ENCODE measurements at regions not wholly inside any gene's neighbourhood (a gene's known extent, or its start where the extent isn't known, plus 50 kb on each side); places are given as distances from the start of the nearest gene placed in this dataset.

DNA sequence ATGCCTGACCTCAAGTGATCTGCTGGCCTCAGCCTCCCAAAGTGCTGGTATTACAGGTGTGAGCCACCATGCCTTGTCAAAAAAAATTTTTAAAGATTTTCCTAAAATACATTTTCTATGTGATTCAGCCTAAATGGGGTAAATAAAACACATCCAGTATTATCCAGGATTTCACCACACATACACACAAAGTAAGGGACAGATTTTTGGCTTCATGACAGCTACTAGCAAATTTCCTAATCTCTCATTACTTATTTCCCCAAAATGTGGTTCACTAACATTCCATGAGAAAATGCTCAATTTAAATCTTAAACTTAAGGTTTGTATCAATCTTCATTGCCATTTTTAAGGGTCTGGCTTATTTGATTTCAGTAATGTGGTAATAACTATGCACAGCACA lies 348.5 kb upstream of the INTU start:
- Histone ChIP-seq H3K9me3 (ENCODE audit: control insufficient read depth in 2 of 2, low read length in 2 of 2) (no peaks in the 10 kb centered on the region), H3K27me3 (ENCODE audit: control insufficient read depth in 2 of 2, insufficient read depth in 2 of 2, low read length in 2 of 2) (no peaks in the 10 kb centered on the region), H3K36me3 (ENCODE audit: control insufficient read depth in 2 of 2, insufficient read depth in 2 of 2, low read length in 2 of 2) (no peaks in the 10 kb centered on the region), H3K9ac (ENCODE audit: low read depth in 1 of 2, low read length in 2 of 2) (no peak overlapping the region), H3K27ac (ENCODE audit: low read depth in 2 of 2, low read length in 2 of 2) (no peak overlapping the region), H3K4me3 (ENCODE audit: low read length in 2 of 2) (no peak overlapping the region), H3K4me1 (ENCODE audit: control insufficient read depth in 2 of 2, insufficient read depth in 2 of 2, low read length in 2 of 2) (no peaks in the 10 kb centered on the region)

DNA sequence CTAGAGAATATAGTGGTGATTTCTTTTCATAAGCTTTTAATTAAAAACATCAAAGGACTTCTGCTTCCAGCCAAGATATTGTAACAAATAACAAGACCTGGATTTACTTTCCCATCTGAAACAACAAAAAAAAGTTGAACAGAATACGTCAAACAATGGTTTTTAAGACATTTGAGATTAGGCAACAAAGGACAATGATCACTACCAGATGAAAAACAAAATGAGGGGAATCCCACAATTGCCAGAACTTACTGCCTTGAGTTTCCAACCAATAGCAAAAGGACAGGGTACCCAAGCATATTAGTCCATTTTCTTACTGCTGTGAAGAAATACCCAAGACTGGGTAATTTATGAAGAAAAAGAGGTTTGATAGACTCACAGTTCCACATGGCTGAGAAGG lies 341.4 kb upstream of the INTU start:
- Histone ChIP-seq H3K27me3 (ENCODE audit: control insufficient read depth in 2 of 2, insufficient read depth in 2 of 2, low read length in 2 of 2) (no peaks in the 10 kb centered on the region), H3K9me3 (ENCODE audit: control insufficient read depth in 2 of 2, low read length in 2 of 2) (peaks cover 0 to 3% of the 10 kb centered on the region in 2 donors), H3K36me3 (ENCODE audit: control insufficient read depth in 2 of 2, insufficient read depth in 2 of 2, low read length in 2 of 2) (no peaks in the 10 kb centered on the region), H3K4me1 (ENCODE audit: control insufficient read depth in 2 of 2, insufficient read depth in 2 of 2, low read length in 2 of 2) (no peaks in the 10 kb centered on the region), H3K4me3 (ENCODE audit: low read length in 2 of 2) (no peak overlapping the region), H3K27ac (ENCODE audit: low read depth in 2 of 2, low read length in 2 of 2) (no peak overlapping the region), H3K9ac (ENCODE audit: low read depth in 1 of 2, low read length in 2 of 2) (no peak overlapping the region)

DNA sequence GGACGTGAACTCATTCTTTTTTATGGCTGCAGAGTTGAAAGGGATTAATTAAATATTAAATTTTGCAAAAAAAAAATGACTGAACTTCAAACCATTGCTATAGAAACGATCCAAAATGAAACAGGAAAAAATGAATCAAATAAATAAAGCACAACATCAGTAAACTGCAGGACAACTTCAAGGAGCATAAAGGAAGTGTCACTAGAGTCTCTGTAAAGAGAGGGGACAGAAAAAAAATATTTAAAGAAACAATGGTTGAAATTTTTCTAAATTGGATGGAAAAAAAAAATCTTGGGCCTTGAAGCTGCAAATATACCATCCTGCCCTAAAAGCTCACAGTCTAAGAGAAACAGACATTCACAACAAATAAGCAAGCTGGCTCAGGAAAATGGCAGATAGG lies 339.3 kb upstream of the INTU start:
- Histone ChIP-seq H3K4me3 (ENCODE audit: low read length in 2 of 2) (no peak overlapping the region), H3K9me3 (ENCODE audit: control insufficient read depth in 2 of 2, low read length in 2 of 2) (peaks cover 0 to 3% of the 10 kb centered on the region in 2 donors), H3K4me1 (ENCODE audit: control insufficient read depth in 2 of 2, insufficient read depth in 2 of 2, low read length in 2 of 2) (no peaks in the 10 kb centered on the region), H3K9ac (ENCODE audit: low read depth in 1 of 2, low read length in 2 of 2) (no peak overlapping the region), H3K27ac (ENCODE audit: low read depth in 2 of 2, low read length in 2 of 2) (no peak overlapping the region), H3K27me3 (ENCODE audit: control insufficient read depth in 2 of 2, insufficient read depth in 2 of 2, low read length in 2 of 2) (no peaks in the 10 kb centered on the region), H3K36me3 (ENCODE audit: control insufficient read depth in 2 of 2, insufficient read depth in 2 of 2, low read length in 2 of 2) (no peaks in the 10 kb centered on the region)

DNA sequence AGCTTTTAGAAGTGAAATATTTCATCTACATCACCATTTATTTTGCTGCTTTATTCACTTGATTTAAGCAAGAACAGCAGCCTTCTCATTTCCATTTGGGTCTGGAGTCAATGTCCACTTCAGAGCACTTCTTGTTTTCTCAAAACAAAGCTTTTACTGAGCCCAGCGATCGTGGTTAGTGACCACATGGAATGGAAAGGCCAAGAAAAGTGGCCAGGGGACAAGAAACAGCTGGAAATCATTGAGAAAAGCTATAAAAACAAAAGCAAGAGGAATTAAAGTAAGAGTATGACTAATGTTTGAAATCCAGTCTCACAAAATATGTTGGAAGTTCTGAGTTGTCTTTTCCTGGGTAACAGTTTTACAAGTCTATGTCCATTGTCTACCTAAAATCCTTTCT lies 328.4 kb upstream of the INTU start:
- no peak overlapping the region for H3K27ac ChIP-seq (ENCODE audit: low read depth in 2 of 2, low read length in 2 of 2)
- no peaks in the 10 kb centered on the region for H3K27me3 ChIP-seq (ENCODE audit: control insufficient read depth in 2 of 2, insufficient read depth in 2 of 2, low read length in 2 of 2)
- H3K9ac ChIP-seq (ENCODE audit: low read depth in 1 of 2, low read length in 2 of 2) = no peak overlapping the region
- H3K9me3 ChIP-seq (ENCODE audit: control insufficient read depth in 2 of 2, low read length in 2 of 2) = no peaks in the 10 kb centered on the region
- H3K36me3 ChIP-seq (ENCODE audit: control insufficient read depth in 2 of 2, insufficient read depth in 2 of 2, low read length in 2 of 2) = no peaks in the 10 kb centered on the region
- no peaks in the 10 kb centered on the region for H3K4me1 ChIP-seq (ENCODE audit: control insufficient read depth in 2 of 2, insufficient read depth in 2 of 2, low read length in 2 of 2)
- H3K4me3 ChIP-seq (ENCODE audit: low read length in 2 of 2) = no peak overlapping the region

DNA sequence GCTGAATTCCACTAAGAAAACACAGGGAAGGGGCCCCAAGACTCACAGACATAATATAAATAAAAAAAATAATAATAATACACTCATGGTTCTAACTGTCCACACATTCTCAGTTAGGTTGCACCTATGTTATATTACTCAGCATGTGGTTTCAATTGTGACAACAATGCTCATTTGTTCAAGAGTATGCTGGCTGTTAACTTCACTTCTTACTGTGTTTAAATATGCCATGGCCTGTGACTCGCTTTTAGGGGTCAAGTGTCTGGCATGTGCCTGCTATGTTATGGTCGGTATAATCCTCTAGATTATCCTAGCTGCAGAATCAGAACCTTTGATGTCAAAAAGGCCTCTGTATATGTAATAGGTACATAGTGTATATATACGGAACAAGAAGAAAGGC lies 324.8 kb upstream of the INTU start:
- Histone ChIP-seq H3K27me3 (ENCODE audit: control insufficient read depth in 2 of 2, insufficient read depth in 2 of 2, low read length in 2 of 2) (no peaks in the 10 kb centered on the region), H3K27ac (ENCODE audit: low read depth in 2 of 2, low read length in 2 of 2) (no peak overlapping the region), H3K9ac (ENCODE audit: low read depth in 1 of 2, low read length in 2 of 2) (no peak overlapping the region), H3K4me1 (ENCODE audit: control insufficient read depth in 2 of 2, insufficient read depth in 2 of 2, low read length in 2 of 2) (no peaks in the 10 kb centered on the region), H3K9me3 (ENCODE audit: control insufficient read depth in 2 of 2, low read length in 2 of 2) (peaks cover 0 to 2% of the 10 kb centered on the region in 2 donors), H3K36me3 (ENCODE audit: control insufficient read depth in 2 of 2, insufficient read depth in 2 of 2, low read length in 2 of 2) (no peaks in the 10 kb centered on the region), H3K4me3 (ENCODE audit: low read length in 2 of 2) (no peak overlapping the region)

DNA sequence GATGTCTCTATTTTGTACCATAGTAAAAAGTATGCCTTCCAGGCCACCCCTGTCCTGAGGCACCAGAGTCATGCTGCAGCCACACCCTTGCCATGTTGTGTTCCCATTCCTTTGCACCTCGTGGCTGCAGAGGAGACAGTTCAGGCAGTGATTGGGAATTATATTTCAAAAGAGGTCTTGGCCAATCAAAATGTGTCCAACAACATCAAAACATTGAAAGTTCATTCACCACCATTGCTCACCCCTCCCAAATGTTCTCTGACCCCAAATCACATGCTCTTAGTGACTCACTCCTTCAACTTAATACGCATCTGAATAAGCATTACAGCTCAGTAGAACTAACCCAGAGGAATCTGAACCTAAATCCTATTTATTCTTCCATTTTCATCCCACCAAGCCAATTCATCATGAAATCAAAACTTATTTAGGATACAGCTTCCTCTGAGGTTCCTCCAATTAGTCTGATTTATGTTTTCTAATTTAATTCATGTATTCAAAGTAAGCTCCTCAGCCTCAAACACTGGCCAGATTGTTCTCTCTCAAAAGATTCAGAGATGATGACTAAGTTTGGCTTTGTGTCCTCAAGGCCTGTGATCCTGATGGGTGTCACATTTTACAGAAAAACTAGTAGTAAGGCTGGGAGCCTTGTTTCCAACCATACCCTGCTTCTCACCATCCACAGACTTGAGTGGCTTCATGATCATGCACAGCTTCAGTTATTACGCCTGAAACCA lies 323.2 kb upstream of the INTU start:
- H3K4me1 ChIP-seq (ENCODE audit: control insufficient read depth in 2 of 2, insufficient read depth in 2 of 2, low read length in 2 of 2) = no peaks in the 10 kb centered on the region
- H3K4me3 ChIP-seq (ENCODE audit: low read length in 2 of 2) = no peak overlapping the region
- H3K27me3 ChIP-seq (ENCODE audit: control insufficient read depth in 2 of 2, insufficient read depth in 2 of 2, low read length in 2 of 2) = no peaks in the 10 kb centered on the region
- H3K36me3 ChIP-seq (ENCODE audit: control insufficient read depth in 2 of 2, insufficient read depth in 2 of 2, low read length in 2 of 2) = no peaks in the 10 kb centered on the region
- H3K27ac ChIP-seq (ENCODE audit: low read depth in 2 of 2, low read length in 2 of 2) = no peak overlapping the region
- no peak overlapping the region for H3K9ac ChIP-seq (ENCODE audit: low read depth in 1 of 2, low read length in 2 of 2)
- peaks cover 2 to 6% of the 10 kb centered on the region in 2 donors for H3K9me3 ChIP-seq (ENCODE audit: control insufficient read depth in 2 of 2, low read length in 2 of 2)

DNA sequence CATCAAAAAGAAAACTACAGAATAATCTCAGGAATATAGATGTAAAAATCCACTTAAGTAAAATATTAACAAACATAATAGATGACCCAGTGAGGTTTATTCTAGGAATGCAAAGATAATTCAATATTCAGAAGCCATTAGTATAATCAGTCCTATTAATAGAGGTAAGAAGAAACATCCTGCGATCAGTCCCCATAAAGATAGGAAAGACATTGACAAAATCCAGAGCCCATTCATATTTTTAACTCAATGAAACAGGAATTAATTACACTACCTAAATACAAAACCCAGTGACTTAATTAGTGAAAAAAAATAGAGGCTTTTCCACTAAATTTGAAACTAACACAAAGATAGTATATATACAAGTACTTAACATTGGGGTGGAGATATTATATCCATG lies 321.4 kb upstream of the INTU start:
- H3K27me3 ChIP-seq (ENCODE audit: control insufficient read depth in 2 of 2, insufficient read depth in 2 of 2, low read length in 2 of 2) = no peaks in the 10 kb centered on the region
- no peak overlapping the region for H3K9ac ChIP-seq (ENCODE audit: low read depth in 1 of 2, low read length in 2 of 2)
- no peak overlapping the region for H3K27ac ChIP-seq (ENCODE audit: low read depth in 2 of 2, low read length in 2 of 2)
- no peaks in the 10 kb centered on the region for H3K36me3 ChIP-seq (ENCODE audit: control insufficient read depth in 2 of 2, insufficient read depth in 2 of 2, low read length in 2 of 2)
- peaks cover 2 to 6% of the 10 kb centered on the region in 2 donors for H3K9me3 ChIP-seq (ENCODE audit: control insufficient read depth in 2 of 2, low read length in 2 of 2)
- no peak overlapping the region for H3K4me3 ChIP-seq (ENCODE audit: low read length in 2 of 2)
- no peaks in the 10 kb centered on the region for H3K4me1 ChIP-seq (ENCODE audit: control insufficient read depth in 2 of 2, insufficient read depth in 2 of 2, low read length in 2 of 2)

DNA sequence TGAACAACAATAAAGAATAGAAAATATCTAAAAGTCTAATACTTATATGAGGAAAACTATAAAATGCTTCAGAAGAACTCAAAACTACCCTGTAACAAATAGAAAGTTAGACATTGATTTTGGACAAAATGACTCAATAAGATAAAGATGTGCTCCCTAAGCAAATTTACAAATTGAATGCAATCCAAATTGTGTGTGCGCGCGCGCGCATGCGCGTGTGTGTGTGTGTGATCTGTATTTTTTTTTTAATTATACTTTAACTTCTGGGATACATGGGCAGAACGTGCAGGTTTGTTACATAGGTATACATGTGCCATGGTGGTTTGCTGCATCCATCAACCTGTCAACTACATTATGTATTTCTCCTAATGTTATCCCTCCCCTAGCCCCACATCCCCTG lies 320.8 kb upstream of the INTU start:
- Histone ChIP-seq H3K4me1 (ENCODE audit: control insufficient read depth in 2 of 2, insufficient read depth in 2 of 2, low read length in 2 of 2) (no peaks in the 10 kb centered on the region), H3K9ac (ENCODE audit: low read depth in 1 of 2, low read length in 2 of 2) (no peak overlapping the region), H3K4me3 (ENCODE audit: low read length in 2 of 2) (no peak overlapping the region)

DNA sequence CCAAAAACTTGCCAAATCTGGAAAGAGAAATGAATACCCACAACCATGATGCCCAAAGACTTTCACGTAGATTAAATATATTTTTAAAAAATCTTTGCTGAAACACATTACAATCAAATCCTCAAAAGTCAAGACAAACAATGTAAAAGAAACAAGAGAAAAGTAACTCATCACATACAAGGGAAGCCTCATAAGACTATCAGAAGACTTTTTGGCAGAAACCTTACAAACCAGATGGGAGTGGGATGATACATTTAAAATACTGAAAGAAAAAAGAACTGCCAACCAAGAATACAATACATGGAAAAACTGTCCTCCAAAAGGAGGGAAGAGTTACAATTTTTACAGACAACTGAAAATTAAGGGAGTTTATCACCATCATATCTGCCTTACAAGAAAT lies 319.0 kb upstream of the INTU start:
- Histone ChIP-seq H3K4me3 (ENCODE audit: low read length in 2 of 2) (no peak overlapping the region), H3K27me3 (ENCODE audit: control insufficient read depth in 2 of 2, insufficient read depth in 2 of 2, low read length in 2 of 2) (no peaks in the 10 kb centered on the region), H3K36me3 (ENCODE audit: control insufficient read depth in 2 of 2, insufficient read depth in 2 of 2, low read length in 2 of 2) (no peaks in the 10 kb centered on the region), H3K9me3 (ENCODE audit: control insufficient read depth in 2 of 2, low read length in 2 of 2) (peaks cover 2 to 6% of the 10 kb centered on the region in 2 donors), H3K4me1 (ENCODE audit: control insufficient read depth in 2 of 2, insufficient read depth in 2 of 2, low read length in 2 of 2) (no peaks in the 10 kb centered on the region), H3K9ac (ENCODE audit: low read depth in 1 of 2, low read length in 2 of 2) (no peak overlapping the region), H3K27ac (ENCODE audit: low read depth in 2 of 2, low read length in 2 of 2) (no peak overlapping the region)

More for the DNA sequence above, 320.8 kb upstream of the INTU start:
- no peaks in the 10 kb centered on the region for H3K36me3 ChIP-seq (ENCODE audit: control insufficient read depth in 2 of 2, insufficient read depth in 2 of 2, low read length in 2 of 2)
- no peaks in the 10 kb centered on the region for H3K27me3 ChIP-seq (ENCODE audit: control insufficient read depth in 2 of 2, insufficient read depth in 2 of 2, low read length in 2 of 2)
- H3K9me3 ChIP-seq (ENCODE audit: control insufficient read depth in 2 of 2, low read length in 2 of 2) = peaks cover 2 to 6% of the 10 kb centered on the region in 2 donors
- no peak overlapping the region for H3K27ac ChIP-seq (ENCODE audit: low read depth in 2 of 2, low read length in 2 of 2)

DNA sequence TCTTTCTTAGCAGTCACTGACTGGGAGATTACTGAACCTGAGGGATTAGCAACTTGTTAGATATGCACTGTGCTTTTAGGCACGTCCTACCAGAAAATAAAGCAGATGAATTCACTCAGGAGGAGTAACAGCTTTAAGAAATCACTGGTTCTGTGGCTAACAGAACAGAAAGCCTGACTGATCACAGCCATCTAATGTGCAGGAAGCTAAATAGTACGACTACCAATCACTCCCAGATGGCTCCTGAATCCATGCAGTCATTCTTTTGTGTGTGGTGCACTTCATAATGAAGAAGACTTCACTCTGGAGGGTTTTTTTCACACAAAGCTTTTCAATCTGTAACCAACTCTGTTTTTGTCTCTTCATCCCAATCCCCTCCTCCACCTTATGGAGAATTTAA lies 305.3 kb upstream of the INTU start:
- Histone ChIP-seq H3K27me3 (ENCODE audit: control insufficient read depth in 2 of 2, insufficient read depth in 2 of 2, low read length in 2 of 2) (no peaks in the 10 kb centered on the region), H3K36me3 (ENCODE audit: control insufficient read depth in 2 of 2, insufficient read depth in 2 of 2, low read length in 2 of 2) (no peaks in the 10 kb centered on the region), H3K9ac (ENCODE audit: low read depth in 1 of 2, low read length in 2 of 2) (no peak overlapping the region), H3K4me3 (ENCODE audit: low read length in 2 of 2) (no peak overlapping the region), H3K9me3 (ENCODE audit: control insufficient read depth in 2 of 2, low read length in 2 of 2) (peaks cover 0 to 9% of the 10 kb centered on the region in 2 donors), H3K4me1 (ENCODE audit: control insufficient read depth in 2 of 2, insufficient read depth in 2 of 2, low read length in 2 of 2) (no peaks in the 10 kb centered on the region), H3K27ac (ENCODE audit: low read depth in 2 of 2, low read length in 2 of 2) (no peak overlapping the region)

Measured in mucosa of rectum (tissue), 2 donors.